NOMO-1 treated with dmso at 0.1 percent for 144 hours (cell line): ENCODE measurements at regions not wholly inside any gene's neighbourhood (a gene's known extent, or its start where the extent isn't known, plus 50 kb on each side); places are given as distances from the start of the nearest gene placed in this dataset.
"Not testable (repeated sequence)": the region's sequence is repeated elsewhere in the genome, so short reads cannot be mapped to it uniquely, and the experiment has no call there.

ENCODE experiments used
- DNase-seq: peaks from one replicate; lab custom pipeline; 2025; ENCODE audit not compliant: unreplicated experiment; lab: John Stamatoyannopoulos, UW

DNA sequence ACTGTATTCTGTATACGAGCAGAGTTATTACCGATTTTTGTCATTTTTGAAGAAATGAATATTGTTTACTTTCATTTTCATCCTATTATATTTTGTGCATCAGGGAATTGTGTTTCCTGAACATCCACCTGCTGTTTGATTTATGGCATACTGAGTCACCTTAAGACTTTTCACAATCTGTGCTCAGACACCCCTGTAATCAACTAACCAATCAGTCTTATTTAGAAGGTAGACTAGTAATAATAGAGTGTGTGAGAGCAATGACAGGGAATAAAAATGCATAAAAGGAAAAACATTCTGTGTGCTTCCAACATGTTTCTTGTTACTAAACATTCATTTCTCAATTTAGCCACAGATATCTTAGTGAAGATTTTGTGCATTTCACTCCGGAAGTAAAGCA is 1413.6 kb upstream of the ACO1 start:
- no peak for DNase-seq

DNA sequence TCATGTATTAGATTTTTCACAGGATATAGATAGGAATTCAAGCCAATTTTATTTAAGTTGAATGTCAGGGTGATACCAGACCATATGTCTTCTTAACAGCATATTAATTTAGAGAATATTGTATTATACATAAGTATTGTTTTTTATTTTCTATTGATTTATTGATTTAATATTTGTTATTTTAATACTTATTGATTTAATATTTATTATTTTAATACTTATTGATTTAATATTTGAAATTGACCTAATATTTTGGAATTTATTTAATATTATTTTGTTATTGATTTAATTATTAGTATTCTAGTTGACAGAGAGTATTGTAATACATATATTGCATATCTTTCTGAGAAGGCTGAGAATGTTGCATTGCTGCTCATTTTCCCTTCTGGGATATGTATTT is 1411.8 kb upstream of the ACO1 start:
- no peak for DNase-seq

DNA sequence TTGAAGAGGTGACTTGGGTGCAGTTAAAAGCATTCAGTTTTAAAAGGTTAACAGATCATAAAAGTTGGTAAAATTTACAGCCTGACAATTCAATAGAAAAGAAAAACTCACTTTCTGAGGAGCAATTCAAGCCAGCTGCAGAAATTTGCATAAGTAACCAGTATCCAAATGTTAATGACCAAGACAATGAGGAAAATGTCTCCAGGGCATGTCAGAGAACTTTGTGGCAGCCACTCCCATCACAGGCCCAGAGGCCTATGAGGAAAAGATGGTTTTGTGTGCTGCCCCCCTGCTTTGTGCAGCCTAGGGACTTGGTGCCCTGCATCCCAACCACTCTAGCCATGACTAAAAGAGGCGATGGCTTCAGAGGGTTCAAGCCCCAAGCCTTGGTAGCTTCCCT is 1406.5 kb upstream of the ACO1 start:
- no peak for DNase-seq

DNA sequence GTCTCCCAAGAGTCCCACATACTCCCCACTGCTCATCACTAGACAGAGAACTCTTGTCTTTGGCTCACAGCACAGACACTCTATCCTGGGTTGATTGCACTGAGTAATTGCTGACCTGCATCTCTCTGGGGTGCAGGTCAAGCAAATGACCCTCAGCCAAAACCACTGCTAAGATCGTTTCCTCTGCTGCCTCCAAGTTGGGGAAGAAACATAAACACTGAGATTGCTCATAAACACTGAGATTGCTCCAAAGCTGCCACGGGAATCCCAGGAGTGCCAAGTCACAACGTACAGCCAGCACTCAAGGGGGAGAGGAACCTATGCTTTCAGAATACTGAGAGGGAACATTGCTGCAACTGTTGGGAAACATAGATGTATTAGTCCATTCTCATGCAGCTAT is 1402.1 kb upstream of the ACO1 start:
- no peak for DNase-seq

DNA sequence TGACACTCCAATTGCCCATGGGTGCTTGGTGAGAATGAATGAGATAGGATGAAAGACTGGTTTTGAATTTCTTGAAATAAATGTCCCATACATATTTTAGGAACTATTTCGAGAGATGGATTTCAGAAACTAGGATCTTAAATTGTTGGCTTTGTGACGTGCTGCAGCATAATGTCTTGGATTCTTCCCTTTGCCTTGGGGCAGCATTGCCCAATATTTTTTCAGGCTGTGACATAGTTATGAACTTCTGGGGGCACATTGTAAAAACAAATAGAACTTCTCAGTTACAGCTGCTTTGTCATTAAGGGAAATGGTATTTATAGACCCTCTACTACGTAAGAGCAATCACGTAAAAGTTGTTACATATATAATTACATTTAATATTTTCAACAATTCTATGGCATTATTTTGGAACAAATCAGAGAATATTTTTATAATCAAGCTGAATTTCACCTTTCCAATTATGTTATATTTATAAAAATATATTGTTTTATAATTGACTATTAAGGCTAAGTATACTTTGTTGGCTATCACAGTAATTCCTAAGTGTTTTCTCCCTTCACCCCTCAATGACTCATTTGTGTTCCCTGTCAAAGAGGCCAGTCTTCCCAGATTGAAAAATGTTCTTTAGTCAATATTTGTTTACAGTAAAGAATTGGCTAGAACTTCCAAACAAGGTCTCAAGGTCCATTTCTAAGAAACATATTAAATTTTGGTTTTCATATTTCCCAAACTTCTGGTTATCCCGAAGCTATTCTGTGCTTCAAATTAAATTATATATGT is 1388.3 kb upstream of the ACO1 start:
- no peak for DNase-seq

DNA sequence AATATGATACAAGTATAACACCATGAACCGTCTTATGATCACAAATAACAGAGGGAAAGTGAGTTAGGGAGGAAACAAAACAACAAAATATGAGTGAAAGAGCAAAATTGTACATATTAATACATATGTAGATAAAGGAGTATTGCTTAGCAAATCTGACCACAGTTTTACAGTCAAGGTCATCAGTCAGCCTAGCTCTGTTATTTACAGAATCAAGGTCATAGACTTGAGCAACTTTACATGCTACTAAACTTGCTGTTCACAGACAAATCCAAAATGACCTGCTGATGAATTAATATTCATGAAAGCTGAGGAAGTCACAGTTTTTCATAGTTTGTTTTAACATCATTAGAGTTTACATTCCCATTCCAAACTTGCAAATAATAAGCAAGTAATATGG is 1387.7 kb upstream of the ACO1 start:
- no peak for DNase-seq

DNA sequence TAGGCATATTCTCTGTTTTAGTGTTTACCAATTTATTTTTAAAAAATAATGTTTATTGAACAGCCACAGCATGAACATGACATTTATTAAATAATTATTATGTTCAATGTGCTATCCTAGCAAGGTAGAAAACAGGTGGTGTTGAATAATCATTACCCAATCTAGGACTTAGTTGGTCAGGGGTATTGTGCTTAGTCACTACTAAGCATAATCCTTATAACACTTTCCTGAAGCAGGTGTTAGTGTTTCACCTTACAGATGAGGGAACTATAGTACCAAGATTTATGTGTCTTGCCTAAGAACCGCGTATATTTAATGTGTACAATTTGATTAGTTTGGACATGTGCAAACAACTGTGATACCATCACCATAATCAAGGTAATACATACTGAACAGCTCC is 1387.2 kb upstream of the ACO1 start:
- DNase-seq = no peak

DNA sequence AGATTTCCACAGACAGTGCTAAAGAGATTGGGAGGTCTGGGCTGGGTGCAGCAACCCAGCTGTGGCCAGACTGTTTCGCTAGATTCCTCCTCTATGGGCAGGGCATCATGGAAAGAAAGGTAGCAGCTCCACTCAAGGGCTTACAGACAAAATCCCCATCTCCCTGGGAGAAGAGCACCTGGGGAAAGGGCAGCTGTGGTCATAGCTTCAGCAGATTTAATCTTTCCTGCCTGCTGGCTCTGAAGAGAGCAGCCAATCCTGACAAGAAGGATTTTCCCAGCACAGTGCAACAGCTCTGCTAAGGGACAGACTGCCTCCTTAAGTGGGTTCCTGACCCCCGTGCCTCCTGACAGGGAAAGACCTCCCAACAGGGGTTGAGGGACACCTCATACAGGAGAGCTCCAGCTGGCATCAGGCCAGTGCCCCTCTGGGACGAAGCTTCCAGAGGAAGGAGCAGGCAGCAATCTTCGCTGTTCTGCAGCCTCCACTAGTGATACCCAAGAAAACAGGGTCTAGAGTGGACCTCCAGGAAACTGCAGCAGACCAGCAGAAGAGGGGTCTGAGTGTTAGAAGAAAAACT is 1379.3 kb upstream of the ACO1 start:
- no peak for DNase-seq

DNA sequence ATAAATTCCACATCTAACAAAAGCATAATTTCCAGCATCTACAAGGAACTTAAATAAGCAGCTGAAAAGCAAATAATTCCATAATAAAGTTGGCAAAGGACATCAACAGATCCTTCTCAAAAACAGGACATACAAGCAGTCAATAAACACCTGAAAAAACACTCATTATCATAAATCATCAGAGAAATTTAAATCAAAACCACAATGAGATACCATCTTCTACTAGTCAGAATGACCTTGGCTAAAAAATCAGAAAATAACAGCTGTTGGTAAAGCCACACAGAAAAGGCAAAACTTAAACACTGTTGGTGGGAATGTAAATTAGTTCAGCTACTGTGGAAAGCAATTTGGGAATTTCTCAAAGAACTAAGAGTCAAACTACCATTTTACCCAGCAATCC is 1371.1 kb upstream of the ACO1 start:
- no peak for DNase-seq

DNA sequence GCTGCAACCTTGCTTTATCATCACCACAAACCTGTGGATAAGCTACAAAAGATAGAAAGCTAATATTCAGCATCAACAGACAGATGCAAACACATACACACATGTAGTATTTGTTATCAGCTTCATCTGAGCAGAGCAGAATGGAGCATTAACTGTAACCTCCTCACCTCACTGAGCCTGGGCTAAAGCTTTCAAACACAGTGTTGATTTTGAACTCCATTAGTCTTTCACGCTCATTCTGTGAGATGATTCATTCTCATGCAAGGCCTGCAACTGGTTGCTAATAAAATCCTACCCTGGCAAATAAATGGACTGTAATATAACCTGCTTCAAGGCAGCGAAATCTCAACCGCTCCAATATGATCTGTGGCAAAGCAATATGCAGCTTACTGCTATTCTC is 1360.6 kb upstream of the ACO1 start:
- DNase-seq = no peak

DNA sequence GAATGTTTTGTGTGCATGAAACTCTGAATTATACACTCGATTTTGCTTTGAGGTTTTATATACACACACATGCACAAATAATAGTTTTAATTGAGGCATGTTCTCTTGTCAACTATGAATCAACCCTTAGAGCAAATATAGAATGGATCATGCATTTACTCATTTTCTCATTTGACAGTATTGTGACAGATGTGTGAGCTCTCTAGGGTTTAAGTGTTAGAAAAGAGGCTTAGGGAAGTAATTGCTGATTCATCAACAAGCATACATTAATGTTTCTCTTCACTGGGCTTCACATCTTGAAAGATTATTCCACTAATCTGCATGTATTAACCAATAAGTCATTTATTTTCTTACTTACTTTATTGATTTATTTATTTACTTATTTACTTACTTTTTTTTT is 1356.8 kb upstream of the ACO1 start:
- no peak for DNase-seq

DNA sequence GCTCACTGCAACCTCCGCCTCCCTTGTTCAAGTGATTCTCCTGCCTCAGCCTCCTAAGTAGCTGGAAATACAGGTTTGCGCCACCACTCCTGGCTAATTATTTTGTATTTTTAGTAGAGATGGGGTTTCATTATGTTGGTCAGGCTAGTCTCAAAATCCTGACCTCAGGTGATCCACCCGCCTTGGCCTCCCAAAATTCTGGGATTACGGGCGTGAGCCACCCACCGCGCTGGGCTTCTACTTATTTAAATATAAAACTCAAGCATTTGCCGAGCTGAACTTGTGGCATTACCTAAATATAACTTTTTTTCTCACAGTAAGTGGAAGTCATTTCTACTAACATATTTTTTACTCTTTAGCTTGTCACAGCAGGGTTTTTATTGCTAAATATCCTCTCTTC is 1356.3 kb upstream of the ACO1 start:
- DNase-seq = no peak

DNA sequence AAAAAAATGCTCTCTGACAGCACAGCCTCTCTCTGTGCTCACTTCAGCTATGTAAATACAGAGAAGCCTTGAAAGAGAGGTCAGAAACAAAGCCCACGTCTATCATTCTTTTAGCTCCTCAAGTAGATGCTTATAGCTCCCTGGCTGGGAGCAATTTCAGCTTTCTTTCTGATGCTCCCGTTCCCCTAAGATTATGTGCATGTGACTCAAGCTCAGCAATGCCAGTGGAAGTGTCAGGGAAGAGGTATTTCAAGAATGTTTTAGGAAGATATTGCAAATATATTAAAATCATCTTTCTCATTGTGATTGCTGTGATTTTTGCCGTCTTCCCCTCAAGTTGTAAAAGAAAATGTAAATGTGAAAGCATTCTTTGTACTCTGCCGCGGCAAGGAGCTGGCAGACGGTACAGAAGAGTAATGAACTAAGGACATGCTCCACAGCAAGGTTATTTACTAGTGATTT is 1353.7 kb upstream of the ACO1 start:
- DNase-seq = no peak

DNA sequence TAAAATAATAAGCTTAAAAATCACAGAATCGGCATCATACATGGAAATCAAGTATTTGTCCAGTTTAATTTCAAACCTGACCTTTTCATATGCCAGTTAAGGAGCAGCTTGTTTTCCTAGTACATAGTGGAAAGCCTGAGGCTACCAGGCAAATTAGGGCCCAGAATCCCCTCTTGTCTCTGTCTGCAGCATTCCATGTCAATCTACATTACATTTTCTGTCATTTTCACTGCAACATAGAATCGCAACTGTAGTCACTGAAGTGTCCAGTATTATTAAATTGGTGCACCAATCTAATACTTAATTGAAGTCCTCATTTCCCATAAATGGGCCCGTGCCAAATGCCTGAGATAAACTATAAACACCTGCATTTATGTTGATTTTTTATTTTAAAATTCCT is 1352.2 kb upstream of the ACO1 start:
- no peak for DNase-seq

DNA sequence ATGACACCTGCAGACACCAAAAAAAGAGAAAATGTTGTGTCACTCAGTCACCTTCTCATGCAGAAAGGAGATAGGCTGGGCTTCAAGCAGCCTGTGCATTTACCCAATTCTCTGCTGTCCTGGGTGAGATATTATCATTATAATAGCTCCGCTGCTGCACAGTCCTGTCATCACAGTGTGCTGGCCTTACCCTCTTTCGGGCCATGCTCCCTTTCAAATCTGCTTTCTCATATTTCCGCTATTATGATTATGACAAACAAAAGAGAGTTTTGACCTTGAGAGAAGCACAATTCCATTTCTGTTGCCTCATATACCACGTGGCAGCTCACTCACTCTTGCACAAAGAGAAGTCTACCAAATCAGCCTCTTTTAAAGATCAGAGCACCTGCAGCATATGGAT is 1350.1 kb upstream of the ACO1 start:
- no peak for DNase-seq

DNA sequence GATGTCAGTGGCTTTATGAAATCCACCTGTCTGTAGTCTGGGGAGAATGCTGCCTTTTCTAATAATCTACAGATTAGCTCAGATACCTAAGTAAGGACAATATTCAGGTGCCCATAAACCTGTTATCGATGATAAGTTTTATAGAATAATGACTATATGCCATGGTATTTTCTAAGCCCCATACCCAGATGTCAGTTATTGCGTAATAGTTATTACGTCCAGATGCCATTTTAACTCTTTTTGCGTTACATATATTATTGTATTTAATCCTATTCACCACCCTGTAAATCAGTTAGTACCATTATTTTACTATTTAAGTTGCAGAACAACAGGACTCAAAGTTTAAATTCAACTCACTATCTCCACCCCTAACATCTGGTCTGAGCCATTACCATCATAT is 1343.9 kb upstream of the ACO1 start:
- no peak for DNase-seq

DNA sequence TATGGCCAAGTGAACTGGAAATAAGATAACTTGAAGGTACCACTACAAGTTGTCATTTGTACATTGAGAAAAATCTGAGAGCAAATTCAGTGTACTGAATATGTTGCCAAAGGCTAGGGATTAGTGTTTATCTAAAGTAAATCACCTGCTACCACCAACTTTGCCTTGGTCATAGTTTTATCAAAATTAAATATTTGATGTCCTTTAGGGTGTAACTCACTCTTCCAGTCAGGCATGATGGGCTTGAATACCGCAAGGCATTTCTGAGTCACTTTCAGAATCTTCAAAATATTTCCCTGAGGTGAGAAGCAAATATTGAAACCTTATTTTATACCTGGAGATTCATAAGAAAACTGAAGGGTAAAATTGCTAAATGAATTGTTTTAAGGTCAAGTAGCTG is 1338.6 kb upstream of the ACO1 start:
- DNase-seq = no peak

DNA sequence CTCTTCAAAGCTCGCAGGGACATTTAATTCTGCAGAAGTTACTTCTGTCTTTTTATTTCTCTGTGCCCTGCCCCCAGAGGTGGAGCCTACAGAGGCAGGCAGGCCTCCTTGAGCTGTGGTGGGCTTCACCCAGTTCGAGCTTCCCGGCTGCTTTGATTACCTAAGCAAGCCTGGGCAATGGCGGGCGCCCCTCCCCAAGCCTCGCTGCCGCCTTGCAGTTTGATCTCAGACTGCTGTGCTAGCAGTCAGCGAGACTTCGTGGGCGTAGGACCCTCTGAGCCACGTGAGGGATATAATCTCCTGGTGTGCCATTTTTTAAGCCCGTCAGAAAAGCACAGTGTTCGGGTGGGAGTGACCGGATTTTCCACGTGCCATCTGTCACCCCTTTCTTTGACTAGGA is 1322.9 kb upstream of the ACO1 start:
- not testable (repeated sequence) for DNase-seq

DNA sequence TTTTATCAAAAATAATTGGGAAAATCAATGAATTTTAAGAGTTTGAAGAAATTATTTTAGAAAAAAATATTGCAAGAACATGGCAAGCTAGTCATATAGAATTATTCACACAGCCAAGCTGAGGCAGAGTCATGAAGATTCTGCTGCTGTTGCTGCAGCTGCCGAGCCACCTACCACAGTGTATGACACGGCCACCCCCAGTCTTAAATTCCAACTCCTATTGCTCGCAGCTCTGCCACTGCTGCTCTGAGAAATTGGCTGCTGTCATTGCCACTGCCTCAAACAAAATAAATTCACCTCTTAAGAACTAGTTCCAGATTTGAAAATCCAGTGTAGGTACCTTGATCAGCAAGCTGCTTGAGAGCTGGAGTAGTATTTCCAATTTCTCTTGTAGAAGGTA is 1318.8 kb upstream of the ACO1 start:
- no peak for DNase-seq

DNA sequence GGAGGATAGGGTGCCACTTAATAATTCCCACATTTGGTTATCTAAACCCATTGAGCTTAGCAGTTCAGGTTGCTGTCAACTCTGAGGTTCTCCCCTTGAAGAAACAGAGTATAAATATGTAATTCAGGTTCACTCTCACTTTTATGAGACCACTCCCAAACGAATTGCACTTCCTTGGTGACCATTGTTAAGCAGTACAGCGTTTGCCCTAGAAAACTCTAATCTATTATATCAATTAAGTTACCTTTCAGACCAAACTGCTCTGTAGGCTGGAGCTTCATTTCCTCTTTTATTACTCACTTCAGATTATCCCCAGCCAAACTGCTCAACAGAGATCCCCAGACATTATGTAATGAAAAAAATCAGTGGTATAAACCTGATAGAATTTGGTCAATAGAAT is 1317.0 kb upstream of the ACO1 start:
- no peak for DNase-seq

DNA sequence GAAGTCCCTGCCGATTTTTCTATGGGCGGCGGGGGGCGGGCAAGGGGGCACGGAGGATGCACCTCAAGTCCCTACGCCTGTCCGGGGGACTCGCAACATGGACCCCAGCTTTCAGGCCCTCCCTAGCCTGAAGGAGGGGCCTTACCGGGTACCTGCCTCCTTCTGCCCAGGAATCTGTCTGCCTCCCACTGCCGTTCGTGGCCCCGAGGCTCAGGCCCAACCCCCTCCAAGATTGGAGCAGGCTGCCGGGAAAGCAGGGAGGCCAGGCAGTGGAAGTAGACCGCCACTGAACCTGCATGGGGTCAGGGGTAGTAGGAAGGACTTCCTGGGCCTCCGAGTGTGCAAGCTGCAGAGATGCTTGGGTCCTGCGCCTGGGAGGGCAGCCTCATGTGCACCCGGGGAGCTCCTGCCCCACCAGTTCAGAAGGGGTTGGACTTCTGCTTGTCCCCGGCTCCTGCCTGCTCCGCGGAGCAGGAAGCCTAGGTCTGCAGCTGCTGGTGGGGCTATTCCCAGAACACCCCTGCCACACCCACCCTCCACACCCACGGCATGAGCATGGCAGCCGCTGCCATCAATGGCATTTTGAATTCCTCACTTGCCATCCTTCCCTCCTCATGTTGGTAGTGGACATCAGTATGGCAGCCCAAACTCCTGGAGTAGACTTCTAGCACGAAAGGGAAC is 1312.7 kb upstream of the ACO1 start:
- DNase-seq = no peak

DNA sequence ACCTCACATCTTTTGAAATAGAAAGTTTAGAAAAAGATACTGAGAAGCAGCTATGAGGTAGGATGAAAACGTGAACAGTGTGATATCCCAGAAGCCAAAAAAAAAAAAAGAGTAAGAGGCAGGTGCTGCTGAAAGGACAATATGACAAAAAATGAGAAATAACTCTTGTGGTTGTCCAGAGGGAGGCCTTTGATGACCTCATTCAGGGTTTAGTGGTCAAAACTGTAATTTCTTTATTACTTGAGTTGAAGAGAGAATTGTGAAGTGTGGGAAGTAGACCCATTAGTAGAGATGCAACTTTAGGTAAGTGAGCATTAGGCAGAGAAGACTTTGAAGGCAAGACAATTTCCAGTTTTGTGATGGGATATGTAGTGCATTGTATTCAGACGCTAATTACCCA is 1306.3 kb upstream of the ACO1 start:
- no peak for DNase-seq
